Panc1 (cell line): ENCODE measurements at regions not wholly inside any gene's neighbourhood (a gene's known extent, or its start where the extent isn't known, plus 50 kb on each side); places are given as distances from the start of the nearest gene placed in this dataset.

Experiments used
- ATAC-seq: fragments of 200-7000 bp; cut with Tn5 transposase; 2 replicates; pipeline ENCODE4 v1.9.1; 2020; ENCODE audit warnings: mild to moderate bottlenecking, moderate library complexity
- BruUV-seq: library from RNA; stranded (reverse); fragments of 400-500 nt; replicated peaks from 2 replicates; lab custom pipeline; 2021; lab: Mats Ljungman, UMichigan
- CTCF ChIA-PET: fragments of 300-600 bp; sonication (Branson Sonifier 250); formaldehyde crosslinking; loops from one replicate; lab custom pipeline; 2022; ENCODE audit warnings: antibody characterized with exemption; lab: Charles Lee
- POLR2A ChIA-PET: fragments of 300-600 bp; sonication (Branson Sonifier 250); formaldehyde crosslinking; loops from one replicate; lab custom pipeline; 2022; ENCODE audit warnings: antibody characterized with exemption; lab: Charles Lee
- DNase-seq: peaks from one replicate; pipeline ENCODE4 v3.0.0-alpha.2; 2010; ENCODE audit warnings: low read depth, low spot score
- H3K27ac ChIP-seq: 2 replicates; pipeline ENCODE4 v1.5.1; 2011; ENCODE audit warnings: mild to moderate bottlenecking, low read length, inconsistent platforms
- H3K27me3 ChIP-seq: fragments of 200-500 bp; sonication (Bioruptor generic); 2 replicates; pipeline ENCODE4 v1.6.0; 2014; ENCODE audit warnings: low read length, inconsistent platforms; ENCODE audit not compliant: control insufficient read depth, insufficient read depth
- H3K36me3 ChIP-seq: fragments of 200-500 bp; sonication (Bioruptor generic); 2 replicates; pipeline ENCODE4 v1.5.1; 2014; ENCODE audit warnings: inconsistent platforms, mild to moderate bottlenecking, low read length, moderate library complexity; ENCODE audit not compliant: control insufficient read depth, insufficient read depth
- H3K4me1 ChIP-seq: 2 replicates; pipeline ENCODE4 v1.5.1; 2011; ENCODE audit warnings: inconsistent platforms, mild to moderate bottlenecking, low read length, moderate library complexity; ENCODE audit not compliant: control insufficient read depth, insufficient read depth
- H3K4me3 ChIP-seq, 2 experiments: 2 replicates each; pipeline ENCODE4 v1.5.1; 2011 to 2012; ENCODE audit warnings: low read depth in 2 of 2, low read length in 2 of 2, mild to moderate bottlenecking in 2 of 2, inconsistent platforms in 1 of 2, moderate library complexity in 1 of 2
- H3K9me3 ChIP-seq: fragments of 200-500 bp; sonication (Bioruptor generic); 2 replicates; pipeline ENCODE4 v1.5.1; 2014; ENCODE audit warnings: low read depth, mild to moderate bottlenecking, inconsistent platforms, low read length, moderate library complexity; ENCODE audit not compliant: control insufficient read depth, insufficient read depth
- POLR2AphosphoS5 ChIP-seq: IDR thresholded peaks from 2 replicates; pipeline ENCODE4 v1.6.1; 2012; ENCODE audit warnings: mild to moderate bottlenecking, low read depth, low read length, moderate library complexity
- REST ChIP-seq, 2 experiments: IDR thresholded peaks; 2 replicates each; pipeline ENCODE4 v1.6.1; 2011 to 2012; ENCODE audit warnings: low read depth in 2 of 2, control low read depth in 1 of 2, low read length in 1 of 2, mild to moderate bottlenecking in 1 of 2, moderate library complexity in 1 of 2; ENCODE audit not compliant: insufficient read depth in 1 of 2
- SIN3A ChIP-seq: IDR thresholded peaks from 2 replicates; pipeline ENCODE4 v1.6.1; 2012; ENCODE audit warnings: low read depth, mild to moderate bottlenecking, low read length, moderate library complexity, borderline replicate concordance; ENCODE audit not compliant: insufficient read depth
- TCF7L2 ChIP-seq: IDR thresholded peaks from 2 replicates; pipeline ENCODE4 v1.6.1; 2011; ENCODE audit warnings: mild to moderate bottlenecking, low read depth, low read length, inconsistent platforms
- in situ Hi-C: cut with HindIII; loops from 2 replicates; pipeline ENCODE4 v1.10.0; 2016; ENCODE audit warnings: low sequenced_read_pairs, low pct_unique_long_range_greater_than_20kb
- intact Hi-C: fragments of 100-400 bp; cut with micrococcal nuclease; formaldehyde crosslinking; loops from one replicate; pipeline ENCODE4 v1.10.0; 2022; ENCODE audit not compliant: unreplicated experiment
- TF ChIP-seq, protein P1 (sequence below): fragments of 450-650 bp; IDR thresholded peaks from 2 replicates; pipeline ENCODE4 v1.5.1; 2017; ENCODE audit warnings: mild to moderate bottlenecking

DNA sequence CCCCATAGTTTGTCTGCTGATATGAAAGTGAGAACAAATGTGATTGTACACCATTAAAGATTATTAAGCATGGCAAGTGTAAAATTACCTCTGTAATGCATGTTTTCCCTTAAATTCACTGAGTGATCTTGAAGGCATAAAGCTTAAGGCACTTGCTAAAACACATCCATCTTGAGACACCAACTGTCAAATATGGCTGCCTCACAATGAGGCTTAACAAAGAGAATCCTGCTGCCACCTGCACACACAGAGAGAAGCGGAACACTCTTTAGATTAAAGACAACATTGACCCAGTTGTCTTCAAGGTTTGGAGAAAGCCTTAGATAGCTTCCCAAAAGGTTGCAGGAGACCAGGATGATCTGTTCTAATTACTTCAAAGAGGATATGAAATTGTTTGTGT is 803.6 kb upstream of the GYPC start:
- in situ Hi-C loops (no loop called here), intact Hi-C loops (no loop called here)
- POLR2A ChIA-PET: no interaction called here
- CTCF ChIA-PET: no interaction called here
- BruUV-seq: no TSS peak
- no peaks in the 10 kb centered on the region for H3K27me3 ChIP-seq
- H3K27ac ChIP-seq: no peak overlapping the region
- no peak for DNase-seq
- TF ChIP-seq REST (IDR thresholded peaks at IDR 0.05; ENCODE audit: insufficient read depth in 1 of 2, low read depth in 2 of 2, low read length in 1 of 2) (no peak), SIN3A (no peak), TCF7L2 (no peak)
- TF ChIP-seq, protein P1, sequence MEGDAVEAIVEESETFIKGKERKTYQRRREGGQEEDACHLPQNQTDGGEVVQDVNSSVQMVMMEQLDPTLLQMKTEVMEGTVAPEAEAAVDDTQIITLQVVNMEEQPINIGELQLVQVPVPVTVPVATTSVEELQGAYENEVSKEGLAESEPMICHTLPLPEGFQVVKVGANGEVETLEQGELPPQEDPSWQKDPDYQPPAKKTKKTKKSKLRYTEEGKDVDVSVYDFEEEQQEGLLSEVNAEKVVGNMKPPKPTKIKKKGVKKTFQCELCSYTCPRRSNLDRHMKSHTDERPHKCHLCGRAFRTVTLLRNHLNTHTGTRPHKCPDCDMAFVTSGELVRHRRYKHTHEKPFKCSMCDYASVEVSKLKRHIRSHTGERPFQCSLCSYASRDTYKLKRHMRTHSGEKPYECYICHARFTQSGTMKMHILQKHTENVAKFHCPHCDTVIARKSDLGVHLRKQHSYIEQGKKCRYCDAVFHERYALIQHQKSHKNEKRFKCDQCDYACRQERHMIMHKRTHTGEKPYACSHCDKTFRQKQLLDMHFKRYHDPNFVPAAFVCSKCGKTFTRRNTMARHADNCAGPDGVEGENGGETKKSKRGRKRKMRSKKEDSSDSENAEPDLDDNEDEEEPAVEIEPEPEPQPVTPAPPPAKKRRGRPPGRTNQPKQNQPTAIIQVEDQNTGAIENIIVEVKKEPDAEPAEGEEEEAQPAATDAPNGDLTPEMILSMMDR: no peak
- no peaks in the 10 kb centered on the region for H3K36me3 ChIP-seq
- no peaks in the 10 kb centered on the region for H3K4me1 ChIP-seq
- no peak overlapping the region for H3K4me3 ChIP-seq
- H3K9me3 ChIP-seq: no peaks in the 10 kb centered on the region
- ATAC-seq: no peak

- CTCF ChIA-PET: no interaction called here
- no peaks in the 10 kb centered on the region for H3K9me3 ChIP-seq
- no TSS peak for BruUV-seq
- in situ Hi-C loops (no loop called here), intact Hi-C loops (no loop called here)
- POLR2A ChIA-PET: no interaction called here
- no peak overlapping the region for H3K4me3 ChIP-seq
- DNase-seq (no peak), ATAC-seq (no peak)
- H3K27me3 ChIP-seq: no peaks in the 10 kb centered on the region
- no peaks in the 10 kb centered on the region for H3K36me3 ChIP-seq
- H3K4me1 ChIP-seq: no peaks in the 10 kb centered on the region
- no peak for TF ChIP-seq REST (IDR thresholded peaks at IDR 0.05; ENCODE audit: insufficient read depth in 1 of 2, low read depth in 2 of 2, low read length in 1 of 2)
- no peak for TF ChIP-seq POLR2AphosphoS5
- no peak for TF ChIP-seq TCF7L2
- TF ChIP-seq, protein P1: no peak
- no peak for TF ChIP-seq SIN3A
- no peak overlapping the region for H3K27ac ChIP-seq
Measured at GRCh38 chr2:125853626-125854025, 802.3 kb upstream of the GYPC start.
